ENCODE measurements at regions not wholly inside any gene's neighbourhood (a gene's known extent, or its start where the extent isn't known, plus 50 kb on each side); places are given as distances from the start of the nearest gene placed in this dataset.

DNA sequence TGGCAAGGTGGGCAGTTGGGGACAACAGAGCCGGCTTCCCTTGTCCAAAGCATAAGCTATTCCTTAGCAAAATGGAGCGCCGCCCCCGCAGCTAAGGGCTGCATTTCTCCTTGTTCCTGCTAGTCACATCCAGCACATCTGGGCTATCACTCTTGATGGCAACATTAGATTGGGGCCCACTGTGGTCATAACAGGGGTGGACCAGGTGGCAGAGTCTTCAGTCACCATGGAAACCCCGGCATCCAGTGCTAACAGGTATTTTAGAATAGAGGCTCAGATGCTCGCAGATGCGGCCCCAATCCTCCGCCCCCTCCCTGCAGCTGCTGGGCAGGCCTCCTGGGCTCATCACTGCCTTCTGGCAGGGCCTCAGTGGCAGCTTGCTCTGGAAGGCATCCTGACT lies 125.9 kb downstream of the GPCPD1 start:
- H3K27ac ChIP-seq, result no peak overlapping the region
- intact Hi-C loops (cut with DNase I; ENCODE audit: low total_unique reads), result no loop called here
- no peak for DNase-seq

DNA sequence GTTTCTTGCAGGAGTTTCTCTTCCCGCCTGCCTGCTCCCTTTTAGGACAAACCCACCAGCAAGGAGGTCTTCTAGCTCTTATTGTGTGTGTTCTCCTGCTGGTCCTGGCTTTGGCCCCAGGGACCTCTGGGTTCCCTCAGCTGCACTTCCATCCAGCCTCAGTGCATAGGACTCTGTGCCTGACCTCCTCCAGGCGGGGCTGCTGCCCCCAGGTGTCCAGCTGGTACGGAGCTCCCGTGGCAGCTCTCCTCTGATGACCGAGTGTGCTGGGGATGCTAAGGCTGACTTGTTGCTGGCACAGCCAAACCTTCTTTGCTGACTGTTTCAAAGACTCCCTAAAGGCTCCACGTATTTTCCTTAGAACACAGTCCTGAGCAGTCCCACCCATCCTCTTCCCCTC lies 126.5 kb downstream of the GPCPD1 start:
- no peak for DNase-seq
- Histone ChIP-seq H3K27ac (no peak overlapping the region), H3K9me3 (no peaks in the 10 kb centered on the region), H3K4me3 (no peak overlapping the region), H3K27me3 (no peaks in the 10 kb centered on the region), H3K4me1 (no peaks in the 10 kb centered on the region), H3K36me3 (no peaks in the 10 kb centered on the region)
- intact Hi-C loops (cut with DNase I; ENCODE audit: low total_unique reads), result no loop called here
- TF ChIP-seq, protein P1, sequence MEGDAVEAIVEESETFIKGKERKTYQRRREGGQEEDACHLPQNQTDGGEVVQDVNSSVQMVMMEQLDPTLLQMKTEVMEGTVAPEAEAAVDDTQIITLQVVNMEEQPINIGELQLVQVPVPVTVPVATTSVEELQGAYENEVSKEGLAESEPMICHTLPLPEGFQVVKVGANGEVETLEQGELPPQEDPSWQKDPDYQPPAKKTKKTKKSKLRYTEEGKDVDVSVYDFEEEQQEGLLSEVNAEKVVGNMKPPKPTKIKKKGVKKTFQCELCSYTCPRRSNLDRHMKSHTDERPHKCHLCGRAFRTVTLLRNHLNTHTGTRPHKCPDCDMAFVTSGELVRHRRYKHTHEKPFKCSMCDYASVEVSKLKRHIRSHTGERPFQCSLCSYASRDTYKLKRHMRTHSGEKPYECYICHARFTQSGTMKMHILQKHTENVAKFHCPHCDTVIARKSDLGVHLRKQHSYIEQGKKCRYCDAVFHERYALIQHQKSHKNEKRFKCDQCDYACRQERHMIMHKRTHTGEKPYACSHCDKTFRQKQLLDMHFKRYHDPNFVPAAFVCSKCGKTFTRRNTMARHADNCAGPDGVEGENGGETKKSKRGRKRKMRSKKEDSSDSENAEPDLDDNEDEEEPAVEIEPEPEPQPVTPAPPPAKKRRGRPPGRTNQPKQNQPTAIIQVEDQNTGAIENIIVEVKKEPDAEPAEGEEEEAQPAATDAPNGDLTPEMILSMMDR (IDR thresholded peaks at IDR 0.05), result no peak

More for the DNA sequence above, 125.9 kb downstream of the GPCPD1 start:
- Histone ChIP-seq H3K36me3 (no peaks in the 10 kb centered on the region), H3K9me3 (no peaks in the 10 kb centered on the region), H3K27me3 (no peaks in the 10 kb centered on the region), H3K4me3 (no peak overlapping the region), H3K4me1 (no peaks in the 10 kb centered on the region)
- TF ChIP-seq, protein P1 (IDR thresholded peaks at IDR 0.05), result no peak

DNA sequence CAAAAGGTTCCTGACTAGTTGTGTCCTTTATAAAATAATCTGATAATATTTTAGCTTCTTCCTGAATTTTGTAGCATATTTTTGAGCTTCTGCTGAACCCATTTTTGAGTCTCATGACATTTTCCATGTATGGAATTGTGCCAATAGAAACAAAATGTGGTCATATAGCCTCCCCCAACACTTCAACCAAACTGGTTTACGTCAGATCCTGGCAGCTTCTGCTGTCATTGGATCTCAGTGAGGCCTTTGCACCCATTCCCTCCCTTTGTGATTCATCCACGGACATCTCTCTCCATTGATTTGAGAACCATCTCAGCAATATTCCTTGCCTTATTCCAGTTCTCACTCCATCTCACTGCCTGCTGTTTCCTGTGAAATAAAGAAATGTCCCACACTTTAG lies 128.0 kb downstream of the GPCPD1 start:
- Histone ChIP-seq H3K27me3 (no peaks in the 10 kb centered on the region), H3K4me1 (no peaks in the 10 kb centered on the region), H3K27ac (no peak overlapping the region), H3K9me3 (no peaks in the 10 kb centered on the region), H3K36me3 (no peaks in the 10 kb centered on the region), H3K4me3 (no peak overlapping the region)
- TF ChIP-seq, protein P1 (IDR thresholded peaks at IDR 0.05), result no peak
- intact Hi-C loops (cut with DNase I; ENCODE audit: low total_unique reads), result no loop called here
- DNase-seq, result no peak

DNA sequence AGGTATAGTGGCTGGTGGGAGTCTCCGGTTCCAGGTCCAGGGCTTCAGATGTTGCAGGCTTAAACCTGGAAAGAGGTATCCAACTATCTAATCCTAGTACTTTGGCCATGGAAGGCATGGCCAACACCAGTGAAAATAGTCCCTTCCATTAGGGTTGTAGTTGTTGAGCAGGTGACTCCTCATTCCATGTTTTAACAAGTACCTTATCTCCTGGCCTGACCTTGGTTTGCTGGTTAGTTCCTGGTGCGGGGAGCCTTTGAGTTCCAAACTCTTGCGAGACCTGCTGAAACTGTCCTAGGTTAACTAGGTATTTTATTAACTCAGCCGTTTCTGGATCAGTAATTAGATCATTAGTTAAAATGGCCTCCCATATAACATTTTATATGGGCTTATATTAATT lies 128.9 kb downstream of the GPCPD1 start:
- DNase-seq, result no peak
- no peak overlapping the region for H3K27ac ChIP-seq
- TF ChIP-seq, protein P1 (IDR thresholded peaks at IDR 0.05), result no peak
- H3K4me1 ChIP-seq, result no peaks in the 10 kb centered on the region
- intact Hi-C loops (cut with DNase I; ENCODE audit: low total_unique reads), result no loop called here
- H3K27me3 ChIP-seq, result no peaks in the 10 kb centered on the region
- H3K9me3 ChIP-seq, result no peaks in the 10 kb centered on the region
- H3K36me3 ChIP-seq, result no peaks in the 10 kb centered on the region
- H3K4me3 ChIP-seq, result no peak overlapping the region

DNA sequence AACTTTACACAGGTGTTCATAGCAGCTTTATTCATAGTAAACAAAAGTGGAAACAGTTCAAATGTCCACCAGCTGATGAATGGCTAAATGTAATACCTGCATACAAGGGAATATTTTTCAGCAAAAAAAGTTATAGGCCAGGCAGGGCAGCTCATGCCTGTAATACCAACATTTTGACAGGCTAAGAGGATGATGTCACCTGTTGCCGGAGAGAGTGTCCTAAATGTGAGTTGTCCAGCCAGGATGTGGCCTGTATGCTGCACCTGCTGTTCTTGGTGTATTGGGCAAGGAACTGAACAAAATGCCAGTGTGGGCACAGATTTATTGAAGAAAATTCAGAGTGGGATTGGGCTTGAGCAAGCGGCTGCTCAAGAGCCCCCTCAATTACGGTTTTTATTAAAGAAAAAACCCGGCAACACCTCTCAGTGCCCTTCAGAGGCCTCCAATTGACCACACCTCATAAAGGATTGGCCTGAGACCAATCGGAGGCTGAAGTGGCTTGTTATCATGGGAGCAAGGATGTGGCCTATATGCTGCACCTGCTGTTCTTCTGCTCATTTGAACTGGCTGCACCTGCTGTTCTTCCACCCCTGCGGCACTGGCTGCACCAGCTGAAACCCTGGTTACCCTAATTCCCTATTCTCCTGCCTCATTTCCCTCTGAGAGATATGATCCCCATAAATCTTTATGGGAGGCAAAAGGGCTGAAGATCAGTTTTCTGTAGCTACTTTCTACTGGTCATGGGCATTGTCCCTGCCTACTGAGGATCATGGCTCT lies 129.8 kb downstream of the GPCPD1 start:
- intact Hi-C loops (cut with DNase I; ENCODE audit: low total_unique reads), result no loop called here
- DNase-seq, result no peak
- Histone ChIP-seq H3K27me3 (no peaks in the 10 kb centered on the region), H3K4me3 (no peak overlapping the region), H3K4me1 (no peaks in the 10 kb centered on the region), H3K36me3 (no peaks in the 10 kb centered on the region), H3K9me3 (no peaks in the 10 kb centered on the region), H3K27ac (no peak overlapping the region)
- TF ChIP-seq, protein P1 (IDR thresholded peaks at IDR 0.05), result no peak

Data from tibial artery (tissue), 4 donors.